ENCODE measurements at regions not wholly inside any gene's neighbourhood (a gene's known extent, or its start where the extent isn't known, plus 50 kb on each side); places are given as distances from the start of the nearest gene placed in this dataset.
"Not testable (repeated sequence)": the region's sequence is repeated elsewhere in the genome, so short reads cannot be mapped to it uniquely, and the experiment has no call there.

DNA sequence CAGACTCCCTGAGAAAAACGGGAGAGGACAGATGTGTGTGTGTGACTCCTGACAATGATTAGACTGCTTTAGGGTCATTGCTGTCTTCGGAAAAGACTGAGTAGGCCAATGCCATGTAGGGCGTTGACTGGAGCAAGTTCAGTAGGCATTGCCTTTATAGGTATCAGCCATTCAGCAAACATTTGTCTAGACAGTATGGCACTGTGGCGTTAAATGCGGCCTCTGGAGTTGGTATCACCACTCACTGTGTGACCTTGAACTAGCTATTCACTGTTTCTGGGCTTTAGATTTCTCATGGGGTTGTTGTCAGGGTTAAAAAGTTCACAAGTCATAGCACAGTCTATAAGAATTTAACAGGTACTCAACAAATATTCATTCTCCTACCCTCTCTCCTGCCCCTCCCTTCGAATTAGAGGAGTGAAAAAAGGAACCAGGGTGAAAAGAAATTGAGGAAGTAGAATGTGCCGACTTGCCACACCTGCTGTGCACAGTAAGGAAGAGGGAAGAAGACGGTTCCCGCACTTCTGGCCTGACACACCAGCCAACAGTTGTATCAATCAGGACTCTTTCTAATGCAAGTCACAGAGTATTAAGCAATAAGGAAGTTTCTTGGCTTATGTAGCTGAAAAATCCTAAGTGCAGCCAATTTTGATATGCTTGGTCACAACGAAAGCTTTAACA is 83.2 kb upstream of the PLAC8 start:
- Histone ChIP-seq H3K27me3 (ENCODE audit: control insufficient read depth in 3 of 3, insufficient read depth in 3 of 3, low read length in 3 of 3) (no peaks in the 10 kb centered on the region), H3K4me3 (ENCODE audit: low read depth in 1 of 3, low read length in 3 of 3) (no peak overlapping the region), H3K36me3 (ENCODE audit: control insufficient read depth in 3 of 3, insufficient read depth in 2 of 3, low read depth in 1 of 3, low read length in 3 of 3) (no peaks in the 10 kb centered on the region), H3K9me3 (ENCODE audit: control insufficient read depth in 2 of 2, insufficient read depth in 1 of 2, low read depth in 1 of 2, low read length in 1 of 2) (peaks cover 0 to 4% of the 10 kb centered on the region in 2 donors), H3K27ac (ENCODE audit: low read depth in 1 of 3, low read length in 2 of 3) (peak overlapping the region in 2 of 3 donors; percentile 43 to 69), H3K4me1 (ENCODE audit: control insufficient read depth in 3 of 3, insufficient read depth in 2 of 3, low read depth in 1 of 3, low read length in 2 of 3) (no peaks in the 10 kb centered on the region)
- FAIRE-seq = no peak
- 43 to 56% (median 49%) methylated on average over 10 of the region's 10 CpGs for WGBS, 3 donors
- DNase-seq = peak in 1 of 2 donors; percentile 83

DNA sequence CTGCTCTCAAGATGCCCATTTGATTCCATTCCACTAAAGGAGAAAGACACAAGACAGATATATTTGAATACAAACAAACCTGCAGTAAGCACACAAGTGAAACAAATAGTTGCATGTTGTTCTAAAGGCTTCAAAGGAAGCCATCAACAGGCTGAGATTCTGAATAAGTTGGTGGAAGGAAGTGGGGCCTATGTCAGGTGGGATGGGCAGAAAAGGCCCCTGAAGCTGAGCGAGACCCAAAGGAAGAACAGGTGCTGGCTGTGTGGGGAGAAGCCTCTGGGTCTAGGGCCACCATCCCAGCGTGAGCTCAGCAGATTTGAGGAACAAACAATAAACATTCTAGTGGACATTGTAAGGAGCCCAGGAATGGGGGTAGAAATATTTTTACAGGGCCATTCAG is 82.4 kb upstream of the PLAC8 start:
- peaks cover 0 to 4% of the 10 kb centered on the region in 2 donors for H3K9me3 ChIP-seq (ENCODE audit: control insufficient read depth in 2 of 2, insufficient read depth in 1 of 2, low read depth in 1 of 2, low read length in 1 of 2)
- H3K27ac ChIP-seq (ENCODE audit: low read depth in 1 of 3, low read length in 2 of 3) = no peak overlapping the region
- no peaks in the 10 kb centered on the region for H3K4me1 ChIP-seq (ENCODE audit: control insufficient read depth in 3 of 3, insufficient read depth in 2 of 3, low read depth in 1 of 3, low read length in 2 of 3)
- no peak overlapping the region for H3K4me3 ChIP-seq (ENCODE audit: low read depth in 1 of 3, low read length in 3 of 3)
- FAIRE-seq (no peak), DNase-seq (no peak)
- no peaks in the 10 kb centered on the region for H3K36me3 ChIP-seq (ENCODE audit: control insufficient read depth in 3 of 3, insufficient read depth in 2 of 3, low read depth in 1 of 3, low read length in 3 of 3)
- H3K27me3 ChIP-seq (ENCODE audit: control insufficient read depth in 3 of 3, insufficient read depth in 3 of 3, low read length in 3 of 3) = no peaks in the 10 kb centered on the region
- 83 to 95% (median 85%) methylated on average over 2 of the region's 2 CpGs for WGBS, 3 donors

DNA sequence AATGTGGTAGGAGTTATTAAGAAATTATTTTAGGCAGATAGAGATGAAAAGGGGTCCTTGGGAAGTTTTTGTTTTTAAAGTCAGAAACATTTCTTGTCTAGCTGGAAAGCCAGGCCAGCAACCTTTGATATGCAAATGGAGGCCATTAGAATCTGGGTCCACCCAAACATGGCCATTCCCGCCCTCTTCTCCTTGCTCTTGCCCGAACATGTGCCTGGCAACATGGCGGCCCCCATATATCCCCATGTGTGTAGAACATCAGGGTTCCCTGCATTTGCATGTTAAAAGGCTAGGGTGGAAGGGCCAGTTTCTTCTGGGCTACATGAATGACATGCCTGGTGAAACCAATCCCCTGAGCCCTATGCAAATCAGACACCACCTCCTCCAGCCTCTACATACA is 80.7 kb upstream of the PLAC8 start:
- Histone ChIP-seq H3K4me3 (ENCODE audit: low read depth in 1 of 3, low read length in 3 of 3) (no peak overlapping the region), H3K27me3 (ENCODE audit: control insufficient read depth in 3 of 3, insufficient read depth in 3 of 3, low read length in 3 of 3) (no peaks in the 10 kb centered on the region), H3K27ac (ENCODE audit: low read depth in 1 of 3, low read length in 2 of 3) (no peak overlapping the region), H3K36me3 (ENCODE audit: control insufficient read depth in 3 of 3, insufficient read depth in 2 of 3, low read depth in 1 of 3, low read length in 3 of 3) (no peaks in the 10 kb centered on the region), H3K9me3 (ENCODE audit: control insufficient read depth in 2 of 2, insufficient read depth in 1 of 2, low read depth in 1 of 2, low read length in 1 of 2) (peaks cover 0 to 4% of the 10 kb centered on the region in 2 donors), H3K4me1 (ENCODE audit: control insufficient read depth in 3 of 3, insufficient read depth in 2 of 3, low read depth in 1 of 3, low read length in 2 of 3) (no peaks in the 10 kb centered on the region)
- DNase-seq (no peak), FAIRE-seq (no peak)
- WGBS, 3 donors = 96 to 98% (median 97%) methylated on average over 3 of the region's 3 CpGs

DNA sequence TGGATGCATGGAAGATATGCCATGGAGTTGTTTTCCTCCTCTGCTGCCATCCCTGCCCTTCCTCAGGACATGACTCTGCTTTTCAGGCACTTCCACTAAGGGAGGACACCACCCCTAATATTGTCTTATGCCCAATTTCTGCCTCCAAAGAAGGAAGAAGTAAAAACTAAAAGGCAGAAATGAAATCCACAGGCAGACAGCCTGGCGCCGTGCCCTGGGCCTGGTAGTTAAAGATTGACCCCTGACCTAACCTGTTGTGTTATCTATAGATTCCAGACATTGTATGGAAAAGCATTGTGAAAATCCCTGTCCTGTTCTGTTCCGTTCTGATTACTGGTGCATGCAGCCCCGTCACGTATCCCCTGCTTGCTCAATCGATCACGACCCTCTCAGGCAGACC is 80.1 kb upstream of the PLAC8 start:
- WGBS, 3 donors = 44 to 64% (median 47%) methylated on average over 7 of the region's 7 CpGs
- FAIRE-seq; H3K9me3 ChIP-seq (ENCODE audit: control insufficient read depth in 2 of 2, insufficient read depth in 1 of 2, low read depth in 1 of 2, low read length in 1 of 2); H3K27ac ChIP-seq (ENCODE audit: low read depth in 1 of 3, low read length in 2 of 3); H3K27me3 ChIP-seq (ENCODE audit: control insufficient read depth in 3 of 3, insufficient read depth in 3 of 3, low read length in 3 of 3); H3K4me3 ChIP-seq (ENCODE audit: low read depth in 1 of 3, low read length in 3 of 3); H3K36me3 ChIP-seq (ENCODE audit: control insufficient read depth in 3 of 3, insufficient read depth in 2 of 3, low read depth in 1 of 3, low read length in 3 of 3); H3K4me1 ChIP-seq (ENCODE audit: control insufficient read depth in 3 of 3, insufficient read depth in 2 of 3, low read depth in 1 of 3, low read length in 2 of 3): not testable (repeated sequence)
- DNase-seq = peak in 1 of 2 donors; percentile 33

DNA sequence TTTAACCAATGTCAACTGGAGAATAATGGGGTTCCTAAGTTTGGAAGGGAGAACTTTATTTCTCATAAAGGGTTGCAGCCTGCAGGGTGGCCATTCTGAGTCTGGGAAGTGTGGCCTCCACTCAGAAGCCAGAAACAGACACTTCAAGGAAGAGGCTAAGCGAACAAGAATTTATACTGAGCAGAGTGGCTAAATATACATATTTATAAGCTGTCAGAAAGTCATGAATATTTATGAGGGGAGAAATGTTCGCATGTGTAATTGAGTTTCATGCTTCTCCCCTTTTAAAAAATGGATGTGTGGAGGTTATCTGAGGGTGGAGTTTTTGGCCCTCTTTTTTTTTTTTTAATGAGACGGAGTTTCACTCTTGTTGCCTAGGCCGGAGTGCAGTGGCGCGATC is 78.1 kb upstream of the PLAC8 start:
- Histone ChIP-seq H3K4me1 (ENCODE audit: control insufficient read depth in 3 of 3, insufficient read depth in 2 of 3, low read depth in 1 of 3, low read length in 2 of 3) (no peaks in the 10 kb centered on the region), H3K9me3 (ENCODE audit: control insufficient read depth in 2 of 2, insufficient read depth in 1 of 2, low read depth in 1 of 2, low read length in 1 of 2) (peaks cover 0 to 4% of the 10 kb centered on the region in 2 donors), H3K36me3 (ENCODE audit: control insufficient read depth in 3 of 3, insufficient read depth in 2 of 3, low read depth in 1 of 3, low read length in 3 of 3) (no peaks in the 10 kb centered on the region), H3K27ac (ENCODE audit: low read depth in 1 of 3, low read length in 2 of 3) (no peak overlapping the region), H3K4me3 (ENCODE audit: low read depth in 1 of 3, low read length in 3 of 3) (no peak overlapping the region), H3K27me3 (ENCODE audit: control insufficient read depth in 3 of 3, insufficient read depth in 3 of 3, low read length in 3 of 3) (no peaks in the 10 kb centered on the region)
- 82 to 98% (median 96%) methylated on average over 6 of the region's 6 CpGs for WGBS, 3 donors
- no peak for DNase-seq
- no peak for FAIRE-seq

DNA sequence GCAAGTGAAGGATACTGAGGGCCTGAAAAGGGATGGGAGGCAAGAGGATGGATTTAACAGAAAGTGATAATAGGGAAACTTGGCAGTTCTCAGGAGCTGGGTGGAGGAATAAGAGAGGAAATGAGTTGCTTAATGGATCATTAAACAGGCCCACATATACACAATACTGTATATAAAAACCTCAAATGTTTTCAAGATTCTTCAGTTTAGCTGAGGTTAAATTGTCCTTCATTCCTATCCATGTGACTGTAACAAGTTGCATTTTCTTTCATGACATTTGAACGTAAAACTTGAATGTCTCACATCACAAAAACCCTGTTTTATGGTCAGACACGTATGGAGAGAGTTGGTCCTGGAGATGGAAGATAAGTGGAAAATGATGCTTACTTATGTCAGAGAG is 76.5 kb upstream of the PLAC8 start:
- Histone ChIP-seq H3K27ac (ENCODE audit: low read depth in 1 of 3, low read length in 2 of 3) (no peak overlapping the region), H3K27me3 (ENCODE audit: control insufficient read depth in 3 of 3, insufficient read depth in 3 of 3, low read length in 3 of 3) (no peaks in the 10 kb centered on the region), H3K36me3 (ENCODE audit: control insufficient read depth in 3 of 3, insufficient read depth in 2 of 3, low read depth in 1 of 3, low read length in 3 of 3) (no peaks in the 10 kb centered on the region), H3K4me1 (ENCODE audit: control insufficient read depth in 3 of 3, insufficient read depth in 2 of 3, low read depth in 1 of 3, low read length in 2 of 3) (no peaks in the 10 kb centered on the region), H3K4me3 (ENCODE audit: low read depth in 1 of 3, low read length in 3 of 3) (no peak overlapping the region), H3K9me3 (ENCODE audit: control insufficient read depth in 2 of 2, insufficient read depth in 1 of 2, low read depth in 1 of 2, low read length in 1 of 2) (no peaks in the 10 kb centered on the region)
- no peak for DNase-seq
- WGBS, 3 donors = 86 to 92% (median 89%) methylated on average over 2 of the region's 2 CpGs
- no peak for FAIRE-seq

DNA sequence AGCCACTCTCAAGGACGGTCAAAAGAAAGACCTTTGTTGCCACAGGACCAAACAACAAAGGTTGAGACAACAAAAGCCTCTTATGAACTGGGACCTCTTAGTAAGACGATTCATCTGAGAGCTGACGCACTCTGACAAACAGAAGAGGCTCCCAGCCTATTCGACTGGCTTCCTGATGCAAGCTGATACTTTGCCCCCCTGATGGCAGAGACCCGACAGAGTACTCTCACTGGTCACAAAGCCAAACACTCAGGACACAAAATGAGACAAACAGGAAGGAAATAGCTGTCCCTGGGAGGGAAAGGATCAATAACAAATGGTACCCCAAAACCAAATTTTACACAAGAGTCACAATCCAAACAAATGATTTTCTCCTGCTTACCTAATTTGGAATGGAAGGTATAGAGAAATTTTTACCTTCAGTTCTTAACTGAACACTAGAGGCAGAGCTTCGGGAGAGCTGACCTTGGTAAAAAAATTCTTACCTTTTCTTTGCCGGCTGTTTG is 75.2 kb upstream of the PLAC8 start:
- Histone ChIP-seq H3K9me3 (ENCODE audit: control insufficient read depth in 2 of 2, insufficient read depth in 1 of 2, low read depth in 1 of 2, low read length in 1 of 2) (no peaks in the 10 kb centered on the region), H3K4me3 (ENCODE audit: low read depth in 1 of 3, low read length in 3 of 3) (no peak overlapping the region), H3K27ac (ENCODE audit: low read depth in 1 of 3, low read length in 2 of 3) (peak overlapping the region in 1 of 3 donors; percentile 50), H3K27me3 (ENCODE audit: control insufficient read depth in 3 of 3, insufficient read depth in 3 of 3, low read length in 3 of 3) (no peaks in the 10 kb centered on the region), H3K36me3 (ENCODE audit: control insufficient read depth in 3 of 3, insufficient read depth in 2 of 3, low read depth in 1 of 3, low read length in 3 of 3) (no peaks in the 10 kb centered on the region), H3K4me1 (ENCODE audit: control insufficient read depth in 3 of 3, insufficient read depth in 2 of 3, low read depth in 1 of 3, low read length in 2 of 3) (no peaks in the 10 kb centered on the region)
- DNase-seq (peak in 1 of 2 donors; percentile 57), FAIRE-seq (no peak)
- 69 to 76% (median 75%) methylated on average over 7 of the region's 7 CpGs for WGBS, 3 donors

DNA sequence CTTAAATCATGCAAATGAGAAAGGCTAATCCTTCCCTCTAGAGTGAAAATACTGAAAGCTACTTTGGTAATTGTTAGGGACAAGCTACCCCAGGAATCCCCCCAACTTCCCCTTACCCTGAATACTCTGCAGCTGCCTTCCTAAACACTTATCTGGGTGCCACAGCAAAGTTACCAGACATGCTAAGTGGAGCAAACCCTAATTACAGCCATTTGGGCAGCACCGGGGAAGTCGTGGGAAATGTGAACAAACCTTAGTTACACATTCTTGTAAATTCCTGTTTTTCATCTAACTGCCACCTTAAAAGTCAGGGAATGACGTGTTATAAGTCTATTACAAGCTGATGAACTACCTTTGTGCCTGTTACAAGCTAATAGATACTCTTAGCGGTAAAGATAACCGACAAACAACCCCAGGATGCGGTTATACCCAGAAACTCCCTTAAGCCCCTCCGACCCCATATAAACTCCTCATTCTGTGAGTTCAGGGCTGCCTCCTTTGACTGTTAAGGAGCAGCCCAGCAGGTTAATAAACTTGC is 66.0 kb upstream of the PLAC8 start:
- WGBS, 3 donors = 74 to 83% (median 79%) methylated on average over 7 of the region's 7 CpGs
- FAIRE-seq = no peak
- no peaks in the 10 kb centered on the region for H3K9me3 ChIP-seq (ENCODE audit: control insufficient read depth in 2 of 2, insufficient read depth in 1 of 2, low read depth in 1 of 2, low read length in 1 of 2)
- H3K4me1 ChIP-seq (ENCODE audit: control insufficient read depth in 3 of 3, insufficient read depth in 2 of 3, low read depth in 1 of 3, low read length in 2 of 3) = no peaks in the 10 kb centered on the region
- no peaks in the 10 kb centered on the region for H3K36me3 ChIP-seq (ENCODE audit: control insufficient read depth in 3 of 3, insufficient read depth in 2 of 3, low read depth in 1 of 3, low read length in 3 of 3)
- DNase-seq = no peak
- H3K4me3 ChIP-seq (ENCODE audit: low read depth in 1 of 3, low read length in 3 of 3) = no peak overlapping the region
- H3K27ac ChIP-seq (ENCODE audit: low read depth in 1 of 3, low read length in 2 of 3) = no peak overlapping the region
- no peaks in the 10 kb centered on the region for H3K27me3 ChIP-seq (ENCODE audit: control insufficient read depth in 3 of 3, insufficient read depth in 3 of 3, low read length in 3 of 3)

DNA sequence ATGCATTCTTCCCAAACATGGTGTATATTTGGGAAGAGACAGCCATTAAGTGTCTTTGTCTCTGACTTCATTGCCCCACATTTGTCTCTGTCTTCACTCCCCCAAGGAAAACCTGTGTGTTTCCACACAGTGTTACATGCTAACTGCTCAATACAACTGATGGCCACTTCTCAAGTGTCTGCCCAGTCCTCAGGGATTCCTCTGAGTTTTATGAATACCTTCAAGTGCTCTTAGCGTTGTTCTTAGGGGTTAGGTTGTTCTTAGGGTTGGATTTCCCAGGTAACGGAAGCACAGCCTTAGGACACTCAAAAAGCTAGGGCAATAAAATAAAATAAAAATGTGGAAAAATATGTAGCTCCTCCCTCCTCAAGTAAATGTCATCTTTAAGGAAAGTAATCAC is 64.7 kb upstream of the PLAC8 start:
- Histone ChIP-seq H3K36me3 (ENCODE audit: control insufficient read depth in 3 of 3, insufficient read depth in 2 of 3, low read depth in 1 of 3, low read length in 3 of 3) (no peaks in the 10 kb centered on the region), H3K4me3 (ENCODE audit: low read depth in 1 of 3, low read length in 3 of 3) (no peak overlapping the region), H3K4me1 (ENCODE audit: control insufficient read depth in 3 of 3, insufficient read depth in 2 of 3, low read depth in 1 of 3, low read length in 2 of 3) (no peaks in the 10 kb centered on the region), H3K27me3 (ENCODE audit: control insufficient read depth in 3 of 3, insufficient read depth in 3 of 3, low read length in 3 of 3) (no peaks in the 10 kb centered on the region), H3K9me3 (ENCODE audit: control insufficient read depth in 2 of 2, insufficient read depth in 1 of 2, low read depth in 1 of 2, low read length in 1 of 2) (no peaks in the 10 kb centered on the region), H3K27ac (ENCODE audit: low read depth in 1 of 3, low read length in 2 of 3) (no peak overlapping the region)
- FAIRE-seq (no peak), DNase-seq (no peak)
- WGBS, 3 donors = 50 to 68% (median 53%) methylated on average over 2 of the region's 2 CpGs

All from small intestine (tissue), 7 donors.